ENCODE measurements at regions not wholly inside any gene's neighbourhood (a gene's known extent, or its start where the extent isn't known, plus 50 kb on each side); places are given as distances from the start of the nearest gene placed in this dataset.
"Not testable (repeated sequence)": the region's sequence is repeated elsewhere in the genome, so short reads cannot be mapped to it uniquely, and the experiment has no call there.

GRCh38 chr17:70320673-70321345, 151.5 kb downstream of the KCNJ2 start:
- no peak for DNase-seq (ENCODE audit: low read depth in 2 of 3, low spot score in 1 of 3)

- DNase-seq (ENCODE audit: low read depth in 2 of 3, low spot score in 1 of 3), result no peak
Measured at GRCh38 chr17:70321352-70321751, 152.0 kb downstream of the KCNJ2 start.

- no peak for DNase-seq (ENCODE audit: low read depth in 2 of 3, low spot score in 1 of 3)
Measured at GRCh38 chr17:70323269-70323668, 153.9 kb downstream of the KCNJ2 start.

- no peak for DNase-seq (ENCODE audit: low read depth in 2 of 3, low spot score in 1 of 3)
Measured at GRCh38 chr17:70324031-70324430, 154.7 kb downstream of the KCNJ2 start.

- no peak for DNase-seq (ENCODE audit: low read depth in 2 of 3, low spot score in 1 of 3)
Measured at GRCh38 chr17:70327279-70327678, 157.9 kb downstream of the KCNJ2 start.

- DNase-seq (ENCODE audit: low read depth in 2 of 3, low spot score in 1 of 3), result no peak
Measured at GRCh38 chr17:70327723-70328122, 158.4 kb downstream of the KCNJ2 start.

- no peak for DNase-seq (ENCODE audit: low read depth in 2 of 3, low spot score in 1 of 3)
Measured at GRCh38 chr17:70329721-70330120, 160.4 kb downstream of the KCNJ2 start.

- DNase-seq (ENCODE audit: low read depth in 2 of 3, low spot score in 1 of 3), result not testable (repeated sequence)
Measured at GRCh38 chr17:70331066-70331465, 161.7 kb downstream of the KCNJ2 start.

- DNase-seq (ENCODE audit: low read depth in 2 of 3, low spot score in 1 of 3), result no peak
Measured at GRCh38 chr17:70332356-70333210, 163.3 kb downstream of the KCNJ2 start.

GRCh38 chr17:70336411-70336810, 167.1 kb downstream of the KCNJ2 start:
- DNase-seq (ENCODE audit: low read depth in 2 of 3, low spot score in 1 of 3), result no peak

- DNase-seq (ENCODE audit: low read depth in 2 of 3, low spot score in 1 of 3), result no peak
Measured at GRCh38 chr17:70338946-70339354, 169.6 kb downstream of the KCNJ2 start.

- DNase-seq (ENCODE audit: low read depth in 2 of 3, low spot score in 1 of 3), result no peak
Measured at GRCh38 chr17:70343114-70343513, 173.8 kb downstream of the KCNJ2 start.

- no peak for DNase-seq (ENCODE audit: low read depth in 2 of 3, low spot score in 1 of 3)
Measured at GRCh38 chr17:70344386-70345060, 175.2 kb downstream of the KCNJ2 start.

- no peak for DNase-seq (ENCODE audit: low read depth in 2 of 3, low spot score in 1 of 3)
Measured at GRCh38 chr17:70345061-70345460, 175.7 kb downstream of the KCNJ2 start.

GRCh38 chr17:70352834-70353233, 183.5 kb downstream of the KCNJ2 start:
- no peak for DNase-seq (ENCODE audit: low read depth in 2 of 3, low spot score in 1 of 3)

GRCh38 chr17:70353408-70354092, 184.2 kb downstream of the KCNJ2 start:
- DNase-seq (ENCODE audit: low read depth in 2 of 3, low spot score in 1 of 3), result no peak

- no peak for DNase-seq (ENCODE audit: low read depth in 2 of 3, low spot score in 1 of 3)
Measured at GRCh38 chr17:70355185-70355584, 185.9 kb downstream of the KCNJ2 start.

- no peak for DNase-seq (ENCODE audit: low read depth in 2 of 3, low spot score in 1 of 3)
Measured at GRCh38 chr17:70357190-70357589, 187.9 kb downstream of the KCNJ2 start.

- DNase-seq (ENCODE audit: low read depth in 2 of 3, low spot score in 1 of 3), result no peak
Measured at GRCh38 chr17:70365091-70365583, 195.8 kb downstream of the KCNJ2 start.

- DNase-seq (ENCODE audit: low read depth in 2 of 3, low spot score in 1 of 3), result no peak
Measured at GRCh38 chr17:70366386-70366785, 197.1 kb downstream of the KCNJ2 start.

- DNase-seq (ENCODE audit: low read depth in 2 of 3, low spot score in 1 of 3), result no peak
Measured at GRCh38 chr17:70368011-70368410, 198.7 kb downstream of the KCNJ2 start.
